Endothelial cell of umbilical vein (primary cell): ENCODE measurements at regions not wholly inside any gene's neighbourhood (a gene's known extent, or its start where the extent isn't known, plus 50 kb on each side); places are given as distances from the start of the nearest gene placed in this dataset.

Experiments
- BruUV-seq: library from RNA; stranded (reverse); fragments of 400-500 nt; replicated peaks from 2 replicates; lab custom pipeline; 2021; lab: Mats Ljungman, UMichigan
- CTCF ChIA-PET: fragments of 300-600, 350-600 bp; sonication (Branson Sonifier 250); formaldehyde crosslinking; loops from one replicate; lab custom pipeline; 2021; ENCODE audit warnings: antibody characterized with exemption, inconsistent platforms; lab: Charles Lee
- POLR2A ChIA-PET: fragments of 300-600, 350-600 bp; sonication (Branson Sonifier 250); formaldehyde crosslinking; loops from one replicate; lab custom pipeline; 2021; ENCODE audit warnings: antibody characterized with exemption, inconsistent platforms; lab: Charles Lee
- DNase-seq: peaks from one replicate; pipeline ENCODE4 v3.0.0-alpha.2; 2011; ENCODE audit warnings: low read depth, low spot score
- FAIRE-seq: peaks from 2 replicates; lab custom pipeline; 2011; peaks lifted over from hg19 to GRCh38; lab: Jason Lieb, UNC
- H2AFZ ChIP-seq: 2 replicates; pipeline ENCODE4 v1.6.0; 2012; ENCODE audit warnings: low read depth, low read length, control low read depth, inconsistent platforms
- H3K27ac ChIP-seq: 2 replicates; pipeline ENCODE4 v1.5.1; 2011; ENCODE audit warnings: low read depth, mild to moderate bottlenecking, control low read depth, low read length, moderate library complexity; ENCODE audit not compliant: insufficient read depth
- H3K27me3 ChIP-seq, 2 experiments: 2 replicates each; pipeline versions ENCODE4 v1.6.0 to v1.6.1; 2011; ENCODE audit warnings: low read length in 2 of 2, mixed read lengths in 1 of 2; ENCODE audit not compliant: control insufficient read depth in 2 of 2, insufficient read depth in 2 of 2
- H3K36me3 ChIP-seq, 2 experiments: 2 replicates in 1 of 2; 3 replicates in 1 of 2; pipeline ENCODE4 v1.5.1; 2011; ENCODE audit warnings: low read length in 2 of 2, mild to moderate bottlenecking in 1 of 2, moderate library complexity in 1 of 2; ENCODE audit not compliant: control insufficient read depth in 2 of 2, insufficient read depth in 2 of 2; ENCODE audit errors: extremely low read depth in 1 of 2
- H3K4me1 ChIP-seq: 3 replicates; pipeline ENCODE4 v1.5.1; 2011; ENCODE audit warnings: mild to moderate bottlenecking, low read length; ENCODE audit not compliant: control insufficient read depth, insufficient read depth; ENCODE audit errors: extremely low read depth
- H3K4me2 ChIP-seq: 2 replicates; pipeline ENCODE4 v1.6.1; 2011; ENCODE audit warnings: low read length, control low read depth, mixed read lengths; ENCODE audit not compliant: insufficient read depth
- H3K4me3 ChIP-seq, 3 experiments: fragments of 200-600 bp in 1 of 3; sonication (generic), shearing (Covaris generic) in 1 of 3; replicated peaks in 1 of 3; 2 replicates each; pipeline ENCODE4 v1.5.1; 2011 to 2016; ENCODE audit warnings: control low read depth in 3 of 3, low read length in 3 of 3, mild to moderate bottlenecking in 2 of 3, inconsistent platforms in 1 of 3, low read depth in 1 of 3, moderate library complexity in 1 of 3; ENCODE audit not compliant: insufficient read depth in 1 of 3
- H3K79me2 ChIP-seq: 2 replicates; pipeline ENCODE4 v1.6.0; 2012; ENCODE audit warnings: low read length, inconsistent platforms; ENCODE audit not compliant: control insufficient read depth, insufficient read depth
- H3K9ac ChIP-seq: replicated peaks from 2 replicates; pipeline ENCODE3; 2011; ENCODE audit warnings: low read length, control low read depth; ENCODE audit not compliant: insufficient read depth; ENCODE audit errors: extremely low read depth
- H3K9me1 ChIP-seq: replicated peaks from 3 replicates; pipeline ENCODE4 v1.6.0; 2011; ENCODE audit warnings: mild to moderate bottlenecking, low read length; ENCODE audit not compliant: control insufficient read depth, insufficient read depth; ENCODE audit errors: extremely low read depth
- H3K9me3 ChIP-seq: replicated peaks from 2 replicates; pipeline ENCODE4 v1.5.1; 2012; ENCODE audit warnings: low read length, inconsistent platforms; ENCODE audit not compliant: control insufficient read depth, insufficient read depth
- H4K20me1 ChIP-seq: replicated peaks from 2 replicates; pipeline ENCODE3; 2011; ENCODE audit warnings: mild to moderate bottlenecking, low read length; ENCODE audit not compliant: control insufficient read depth, insufficient read depth; ENCODE audit errors: extremely low read depth
- EZH2 ChIP-seq: IDR thresholded peaks from 2 replicates; pipeline ENCODE4 v1.6.1; 2012; ENCODE audit warnings: borderline replicate concordance, low read depth, mild to moderate bottlenecking, moderate library complexity, low read length, inconsistent platforms; ENCODE audit not compliant: severe bottlenecking
- FOS ChIP-seq: IDR thresholded peaks from 2 replicates; pipeline ENCODE4 v1.6.1; 2011; ENCODE audit warnings: mild to moderate bottlenecking, low read length, moderate library complexity, borderline replicate concordance; ENCODE audit not compliant: insufficient read depth
- GATA2 ChIP-seq: IDR thresholded peaks from 2 replicates; pipeline ENCODE4 v1.7.0; 2011; ENCODE audit warnings: low read depth, mild to moderate bottlenecking, moderate library complexity, mixed read lengths, low read length; ENCODE audit not compliant: insufficient read length, insufficient read depth
- JUN ChIP-seq: IDR thresholded peaks from 2 replicates; pipeline ENCODE4 v1.6.1; 2011; ENCODE audit warnings: borderline replicate concordance, low read depth; ENCODE audit not compliant: insufficient read length, insufficient read depth
- MYC ChIP-seq: IDR thresholded peaks from one replicate; pipeline ENCODE4 v1.6.1; 2011; ENCODE audit warnings: mild to moderate bottlenecking, low read depth, low read length
- POLR2A ChIP-seq: IDR thresholded peaks from 2 replicates; pipeline ENCODE4 v1.6.1; 2012; ENCODE audit warnings: low read depth, mild to moderate bottlenecking, control low read depth, low read length
- POLR2AphosphoS5 ChIP-seq: IDR thresholded peaks from 2 replicates; pipeline ENCODE4 v1.6.1; 2012; ENCODE audit warnings: low read depth, mild to moderate bottlenecking, control low read depth, low read length, moderate library complexity; ENCODE audit not compliant: insufficient read depth
- dilution Hi-C: fragments of 300-500 bp; cut with MboI; formaldehyde crosslinking; loops from one replicate; pipeline ENCODE4 v1.15.0; 2019; ENCODE audit warnings: low sequenced_read_pairs; ENCODE audit not compliant: extremely low pct_ligation_motif_present
- intact Hi-C: fragments of 100-400 bp; cut with micrococcal nuclease; formaldehyde crosslinking; loops from one replicate; pipeline ENCODE4 v1.10.0; 2022
- TF ChIP-seq, protein P1 (sequence below): IDR thresholded peaks from 2 replicates; pipeline ENCODE4 v1.6.1; 2011; ENCODE audit not compliant: insufficient read depth, insufficient read length
- TF ChIP-seq, protein P2 (sequence below), 2 donors: IDR thresholded peaks; 1 replicate in 1 of 2; 2 replicates in 1 of 2; pipeline ENCODE4 v1.5.1; 2011; ENCODE audit warnings: low read length in 2 of 2, mild to moderate bottlenecking in 2 of 2, moderate library complexity in 2 of 2, control low read depth in 1 of 2, inconsistent platforms in 1 of 2, low read depth in 1 of 2; ENCODE audit not compliant: insufficient read depth in 1 of 2; ENCODE audit errors: extremely low read depth in 1 of 2

DNA sequence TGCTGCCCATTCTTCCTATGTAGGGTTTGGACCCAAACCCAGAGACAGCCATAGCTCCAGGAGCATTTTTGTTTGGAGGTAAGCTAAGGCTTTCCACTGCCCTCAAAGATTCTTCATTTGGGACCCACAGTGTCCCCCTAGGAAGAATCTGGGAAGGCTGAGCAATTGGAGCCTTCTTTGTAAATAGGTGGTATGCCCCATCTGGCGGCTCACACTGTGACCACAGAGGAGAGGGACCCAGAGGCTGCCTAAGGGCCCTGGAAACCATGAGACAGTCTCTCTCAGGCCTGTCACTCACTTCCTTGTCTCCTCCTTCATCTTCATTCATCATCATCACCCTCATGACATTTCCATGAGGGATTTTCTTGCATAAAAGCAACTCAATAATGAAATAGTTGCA, 215.4 kb upstream of the OSR1 start:
- FAIRE-seq (no peak), DNase-seq (no peak)
- TF ChIP-seq, protein P1, sequence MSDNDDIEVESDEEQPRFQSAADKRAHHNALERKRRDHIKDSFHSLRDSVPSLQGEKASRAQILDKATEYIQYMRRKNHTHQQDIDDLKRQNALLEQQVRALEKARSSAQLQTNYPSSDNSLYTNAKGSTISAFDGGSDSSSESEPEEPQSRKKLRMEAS: no peak
- no peak for TF ChIP-seq EZH2
- no peak for TF ChIP-seq POLR2A
- no peak for TF ChIP-seq FOS
- TF ChIP-seq, protein P2, sequence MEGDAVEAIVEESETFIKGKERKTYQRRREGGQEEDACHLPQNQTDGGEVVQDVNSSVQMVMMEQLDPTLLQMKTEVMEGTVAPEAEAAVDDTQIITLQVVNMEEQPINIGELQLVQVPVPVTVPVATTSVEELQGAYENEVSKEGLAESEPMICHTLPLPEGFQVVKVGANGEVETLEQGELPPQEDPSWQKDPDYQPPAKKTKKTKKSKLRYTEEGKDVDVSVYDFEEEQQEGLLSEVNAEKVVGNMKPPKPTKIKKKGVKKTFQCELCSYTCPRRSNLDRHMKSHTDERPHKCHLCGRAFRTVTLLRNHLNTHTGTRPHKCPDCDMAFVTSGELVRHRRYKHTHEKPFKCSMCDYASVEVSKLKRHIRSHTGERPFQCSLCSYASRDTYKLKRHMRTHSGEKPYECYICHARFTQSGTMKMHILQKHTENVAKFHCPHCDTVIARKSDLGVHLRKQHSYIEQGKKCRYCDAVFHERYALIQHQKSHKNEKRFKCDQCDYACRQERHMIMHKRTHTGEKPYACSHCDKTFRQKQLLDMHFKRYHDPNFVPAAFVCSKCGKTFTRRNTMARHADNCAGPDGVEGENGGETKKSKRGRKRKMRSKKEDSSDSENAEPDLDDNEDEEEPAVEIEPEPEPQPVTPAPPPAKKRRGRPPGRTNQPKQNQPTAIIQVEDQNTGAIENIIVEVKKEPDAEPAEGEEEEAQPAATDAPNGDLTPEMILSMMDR (IDR thresholded peaks at IDR 0.05; ENCODE audit: extremely low read depth in 1 of 2, insufficient read depth in 1 of 2, low read depth in 1 of 2, low read length in 2 of 2): no peak
- no peak for TF ChIP-seq MYC
- TF ChIP-seq POLR2AphosphoS5: no peak
- TF ChIP-seq JUN: no peak
- TF ChIP-seq GATA2: no peak
- no peaks in the 10 kb centered on the region for H3K9me1 ChIP-seq
- H3K27me3 ChIP-seq: no peaks in the 10 kb centered on the region
- ChIA-PET POLR2A (no interaction called here), CTCF (no interaction called here)
- no TSS peak for BruUV-seq
- no peak overlapping the region for H2AFZ ChIP-seq
- peaks cover 6% of the 10 kb centered on the region for H3K4me1 ChIP-seq
- no peaks in the 10 kb centered on the region for H3K9me3 ChIP-seq
- no peak overlapping the region for H3K4me3 ChIP-seq
- H3K36me3 ChIP-seq: no peaks in the 10 kb centered on the region
- no peaks in the 10 kb centered on the region for H4K20me1 ChIP-seq
- no peak overlapping the region for H3K4me2 ChIP-seq
- no peak overlapping the region for H3K27ac ChIP-seq
- no peaks in the 10 kb centered on the region for H3K79me2 ChIP-seq
- dilution Hi-C loops (no loop called here), intact Hi-C loops (loop anchor here (10.0 kb wide), 1 partner anchor 171 kb away; no protein-coding TSS in a partner anchor)
- H3K9ac ChIP-seq: no peak overlapping the region
